IgD-negative memory B cell (primary cell): ENCODE measurements at regions not wholly inside any gene's neighbourhood (a gene's known extent, or its start where the extent isn't known, plus 50 kb on each side); places are given as distances from the start of the nearest gene placed in this dataset.
A peak's percentile ranks its signal among the peaks of the same experiment; 100 is the strongest.
"Not testable (repeated sequence)": the region's sequence is repeated elsewhere in the genome, so short reads cannot be mapped to it uniquely, and the experiment has no call there.

ENCODE experiments used
- H3K27ac Mint-ChIP-seq, 3 donors: one replicate each; pipeline ENCODE4 v1.8.0; 2020 to 2022; ENCODE audit warnings: mild to moderate bottlenecking in 3 of 3, mixed read lengths in 3 of 3, moderate library complexity in 1 of 3
- H3K27me3 Mint-ChIP-seq: one replicate; pipeline ENCODE4 v1.8.0; 2021; ENCODE audit warnings: mixed read lengths
- H3K36me3 Mint-ChIP-seq: one replicate; pipeline ENCODE4 v1.8.0; 2020; ENCODE audit warnings: mild to moderate bottlenecking, mixed read lengths
- H3K4me1 Mint-ChIP-seq, 3 donors: one replicate each; pipeline ENCODE4 v1.8.0; 2020 to 2022; ENCODE audit warnings: mixed read lengths in 3 of 3, mild to moderate bottlenecking in 1 of 3
- H3K4me3 Mint-ChIP-seq, 4 donors: one replicate each; pipeline ENCODE4 v1.8.0; 2020 to 2022; ENCODE audit warnings: mild to moderate bottlenecking in 4 of 4, mixed read lengths in 4 of 4, moderate library complexity in 3 of 4
- H3K9me3 Mint-ChIP-seq, 3 donors: one replicate each; pipeline ENCODE4 v1.8.0; 2020 to 2021; ENCODE audit warnings: mixed read lengths in 3 of 3, mild to moderate bottlenecking in 1 of 3

DNA sequence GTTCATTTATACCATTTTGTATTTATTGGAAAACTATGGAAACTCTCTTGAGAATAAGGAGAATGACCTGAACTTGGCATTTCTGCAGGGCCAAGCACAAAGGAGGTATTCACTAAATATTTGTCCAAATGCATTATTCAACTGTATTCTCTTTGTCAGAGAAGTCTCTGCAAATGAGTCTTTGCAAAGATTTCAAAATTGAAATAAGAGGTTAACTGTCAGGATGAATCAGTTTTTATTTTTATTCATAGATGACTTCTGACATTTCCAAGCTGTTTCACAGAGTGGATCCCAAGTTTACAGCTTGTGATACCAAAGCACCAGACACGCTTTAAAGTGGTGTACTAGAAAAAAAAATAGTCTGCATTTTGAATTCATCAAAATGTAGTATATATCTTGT, 131.6 kb downstream of the UTRN start:
- Mint-ChIP-seq H3K27ac (peak overlapping the region in 1 of 3 donors; percentile 89), H3K9me3 (no peaks in the 10 kb centered on the region), H3K4me3 (no peak overlapping the region), H3K4me1 (peaks cover 18 to 33% (median 30%) of the 10 kb centered on the region in 3 donors), H3K27me3 (no peaks in the 10 kb centered on the region), H3K36me3 (peaks cover 10% of the 10 kb centered on the region)

DNA sequence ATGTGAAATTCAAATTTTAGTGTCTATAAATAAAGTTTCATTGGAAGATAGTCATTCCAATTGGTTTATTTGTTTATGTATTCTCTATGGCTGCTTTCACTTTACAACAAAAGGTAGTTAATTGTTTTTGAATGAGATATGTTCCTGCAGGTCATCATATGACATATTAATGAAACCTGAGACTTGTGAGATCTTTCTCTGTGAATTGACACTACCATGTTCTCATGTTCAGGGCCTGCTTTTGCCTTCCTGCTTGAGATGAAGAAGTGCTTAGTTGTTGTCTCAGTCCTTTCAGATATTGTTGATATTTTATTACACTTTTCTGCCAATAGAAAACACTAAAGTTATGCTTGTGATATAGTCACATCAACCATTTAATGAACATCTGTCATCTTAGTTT, 132.5 kb downstream of the UTRN start:
- Mint-ChIP-seq H3K27ac (no peak overlapping the region), H3K27me3 (no peaks in the 10 kb centered on the region), H3K4me3 (no peak overlapping the region), H3K36me3 (peaks cover 10% of the 10 kb centered on the region), H3K4me1 (peaks cover 18 to 32% (median 29%) of the 10 kb centered on the region in 3 donors), H3K9me3 (no peaks in the 10 kb centered on the region)

DNA sequence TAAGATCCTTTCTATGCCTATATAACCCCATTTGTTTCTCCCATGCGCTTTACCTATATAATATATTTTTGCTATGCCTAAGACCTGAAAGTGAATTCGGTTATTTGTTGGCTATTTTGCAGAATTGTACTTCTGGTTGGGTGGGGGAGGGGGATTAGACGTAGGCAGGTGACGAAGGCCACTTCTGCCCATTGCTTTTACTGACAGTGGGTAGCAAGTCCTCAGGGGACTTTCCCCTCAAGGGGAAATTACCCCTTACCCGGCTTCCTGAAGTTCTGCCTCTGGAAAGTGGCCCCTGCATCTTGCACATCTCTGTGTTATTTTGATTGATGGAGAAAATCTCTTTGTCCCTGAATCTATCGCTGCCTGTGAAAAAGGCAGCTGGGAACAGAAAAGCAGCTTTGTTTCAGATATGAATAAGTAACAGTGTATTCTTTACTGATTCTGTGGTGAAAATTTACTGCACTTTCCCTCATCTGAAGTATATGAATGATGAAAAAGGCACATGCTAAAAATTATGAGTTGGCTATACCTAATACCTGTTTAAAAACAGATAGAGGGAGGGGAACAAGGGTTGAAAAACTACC, 133.9 kb downstream of the UTRN start:
- Mint-ChIP-seq H3K4me1 (peaks cover 18 to 32% (median 24%) of the 10 kb centered on the region in 3 donors), H3K36me3 (peaks cover 2% of the 10 kb centered on the region), H3K9me3 (no peaks in the 10 kb centered on the region), H3K4me3 (no peak overlapping the region), H3K27me3 (no peaks in the 10 kb centered on the region), H3K27ac (no peak overlapping the region)

DNA sequence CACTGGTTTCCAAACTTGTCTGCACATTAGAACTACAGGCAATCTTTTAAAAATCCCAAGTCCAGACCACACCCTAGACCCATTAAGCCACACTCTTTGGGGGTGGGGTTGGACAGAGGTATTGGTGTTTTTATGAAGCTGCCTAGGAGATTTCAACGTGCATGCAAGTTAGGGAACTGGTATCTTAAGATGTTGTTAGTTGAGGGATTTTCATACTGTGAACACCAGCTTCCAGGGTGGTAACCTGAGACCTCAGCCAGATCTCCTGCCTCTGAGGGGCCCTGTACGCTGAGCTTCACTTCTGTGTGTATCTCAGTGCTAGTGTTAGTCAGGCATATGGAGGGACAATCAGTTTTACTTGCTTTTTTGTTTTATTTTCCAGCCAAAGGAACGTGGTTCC, 138.0 kb downstream of the UTRN start:
- Mint-ChIP-seq H3K27ac (no peak overlapping the region), H3K27me3 (no peaks in the 10 kb centered on the region), H3K4me3 (no peak overlapping the region), H3K36me3 (peaks cover 7% of the 10 kb centered on the region), H3K4me1 (peaks cover 7 to 24% (median 8%) of the 10 kb centered on the region in 3 donors), H3K9me3 (no peaks in the 10 kb centered on the region)

DNA sequence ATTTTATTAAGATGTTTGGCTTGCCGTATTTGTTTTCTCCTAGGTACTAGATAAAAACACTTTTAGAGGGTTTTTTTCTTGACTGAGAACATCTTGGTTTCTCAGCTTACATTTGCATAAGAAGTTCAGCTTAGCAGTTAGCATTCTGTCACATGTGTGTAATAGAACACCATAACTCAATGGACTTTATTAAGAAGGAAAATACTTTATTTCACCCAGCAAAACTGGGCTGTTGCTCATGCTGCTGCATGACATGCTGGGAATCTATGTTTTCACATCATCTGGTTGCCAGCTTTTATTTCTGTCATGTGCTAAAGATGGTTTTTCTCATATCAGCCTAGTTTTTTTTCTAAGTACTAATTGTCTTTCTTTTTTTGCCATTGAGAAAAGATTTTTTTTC, 144.6 kb downstream of the UTRN start:
- Mint-ChIP-seq H3K27me3 (no peaks in the 10 kb centered on the region), H3K4me1 (peaks cover 0 to 9% (median under 1%) of the 10 kb centered on the region in 3 donors), H3K27ac (no peak overlapping the region)

DNA sequence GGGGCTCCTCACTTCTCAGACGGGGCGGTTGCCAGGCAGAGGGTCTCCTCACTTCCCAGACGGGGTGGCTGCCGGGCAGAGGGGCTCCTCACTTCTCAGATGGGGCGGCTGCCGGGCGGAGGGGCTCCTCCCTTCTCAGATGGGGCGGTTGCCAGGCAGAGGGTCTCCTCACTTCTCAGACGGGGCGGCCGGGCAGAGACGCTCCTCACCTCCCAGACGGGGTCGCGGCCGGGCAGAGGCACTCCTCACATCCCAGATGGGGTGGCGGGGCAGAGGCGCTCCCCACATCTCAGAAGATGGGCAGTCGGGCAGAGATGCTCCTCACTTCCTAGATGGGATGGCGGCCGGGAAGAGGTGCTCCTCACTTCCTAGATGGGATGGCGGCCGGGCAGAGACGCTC, 148.3 kb downstream of the UTRN start:
- not testable (repeated sequence) for H3K27me3 Mint-ChIP-seq, H3K4me1 Mint-ChIP-seq, H3K27ac Mint-ChIP-seq, H3K9me3 Mint-ChIP-seq, H3K4me3 Mint-ChIP-seq
- peaks cover 16% of the 10 kb centered on the region for H3K36me3 Mint-ChIP-seq

More for the DNA sequence above, 144.6 kb downstream of the UTRN start:
- Mint-ChIP-seq H3K36me3 (peaks cover 17% of the 10 kb centered on the region), H3K4me3 (no peak overlapping the region), H3K9me3 (no peaks in the 10 kb centered on the region)

DNA sequence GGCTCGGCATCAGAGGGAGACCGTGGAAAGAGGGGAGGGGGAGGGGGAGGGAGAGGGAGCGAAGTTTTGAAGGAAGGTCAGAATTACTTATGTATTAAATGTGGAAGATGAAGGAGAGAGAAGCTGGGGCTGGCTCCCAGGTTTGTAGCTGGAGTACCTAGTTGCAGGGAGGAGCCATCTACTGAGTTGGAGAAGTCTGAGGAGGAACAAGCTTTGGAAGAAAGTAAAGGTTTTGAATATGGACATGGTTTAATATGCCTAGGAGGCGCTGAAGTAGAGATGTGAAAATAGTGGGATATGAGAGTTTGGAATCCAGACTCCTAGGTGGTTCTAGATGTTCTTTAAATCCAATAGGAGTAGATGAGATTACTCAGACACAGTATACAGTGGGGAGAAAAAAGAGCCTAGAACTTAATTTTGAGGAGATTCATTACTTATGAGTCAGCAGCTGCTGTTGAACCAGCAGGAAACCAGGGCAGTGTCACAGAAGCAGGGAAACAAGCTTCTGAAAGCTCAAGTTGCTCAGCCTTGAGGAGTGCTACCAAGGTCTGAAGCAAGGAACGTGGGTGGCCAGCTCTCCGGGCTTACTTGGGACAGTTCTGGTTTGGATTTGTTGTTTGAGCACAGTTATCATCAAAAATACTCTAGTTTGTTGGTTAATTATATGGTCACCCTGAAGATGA, 149.3 kb downstream of the UTRN start:
- Mint-ChIP-seq H3K27ac (peak overlapping the region in 1 of 3 donors; percentile 44), H3K4me3 (no peak overlapping the region), H3K9me3 (no peaks in the 10 kb centered on the region), H3K27me3 (no peaks in the 10 kb centered on the region), H3K36me3 (peaks cover 22% of the 10 kb centered on the region), H3K4me1 (peaks cover 0 to 7% (median 5%) of the 10 kb centered on the region in 3 donors)

DNA sequence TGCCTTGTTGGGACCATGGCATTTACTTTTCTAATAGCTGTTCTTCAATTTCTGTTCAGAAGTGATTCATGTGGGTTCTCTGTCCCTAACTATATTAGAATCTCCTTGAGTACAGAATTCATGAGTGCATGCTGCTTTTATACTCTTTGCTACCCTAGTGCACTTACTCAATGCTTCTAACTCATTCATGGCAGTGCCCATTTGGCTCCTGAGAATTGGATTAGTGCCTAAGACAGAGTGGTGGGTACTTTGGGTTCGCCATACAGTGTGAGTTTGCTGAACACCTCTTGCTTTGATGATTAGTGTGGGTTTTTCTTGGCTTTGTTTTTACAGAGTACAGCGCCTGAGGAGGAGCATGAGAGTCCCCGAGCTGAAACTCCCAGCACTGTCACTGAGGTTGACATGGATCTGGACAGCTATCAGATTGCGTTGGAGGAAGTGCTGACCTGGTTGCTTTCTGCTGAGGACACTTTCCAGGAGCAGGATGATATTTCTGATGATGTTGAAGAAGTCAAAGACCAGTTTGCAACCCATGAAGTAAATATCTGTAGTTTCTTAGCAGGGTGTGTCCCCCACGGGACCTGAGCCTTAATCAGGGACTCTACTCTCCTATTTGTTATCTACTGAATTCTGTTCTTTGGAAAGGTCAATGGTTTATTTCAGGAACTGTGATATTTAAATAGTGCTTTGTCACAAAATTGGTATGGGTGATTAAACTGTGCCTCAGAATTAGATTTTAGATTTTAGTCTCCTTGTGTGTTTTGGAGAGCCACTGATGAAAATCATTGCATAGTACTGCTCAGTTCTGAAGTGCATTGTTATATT, 150.7 kb downstream of the UTRN start:
- peaks cover 32% of the 10 kb centered on the region for H3K36me3 Mint-ChIP-seq
- H3K4me1 Mint-ChIP-seq: peaks cover 0 to 7% (median 5%) of the 10 kb centered on the region in 3 donors
- peak overlapping the region in 1 of 3 donors; percentile 41 for H3K27ac Mint-ChIP-seq
- no peaks in the 10 kb centered on the region for H3K27me3 Mint-ChIP-seq
- H3K9me3 Mint-ChIP-seq: peaks cover 3 to 6% (median 4%) of the 10 kb centered on the region in 3 donors
- no peak overlapping the region for H3K4me3 Mint-ChIP-seq

DNA sequence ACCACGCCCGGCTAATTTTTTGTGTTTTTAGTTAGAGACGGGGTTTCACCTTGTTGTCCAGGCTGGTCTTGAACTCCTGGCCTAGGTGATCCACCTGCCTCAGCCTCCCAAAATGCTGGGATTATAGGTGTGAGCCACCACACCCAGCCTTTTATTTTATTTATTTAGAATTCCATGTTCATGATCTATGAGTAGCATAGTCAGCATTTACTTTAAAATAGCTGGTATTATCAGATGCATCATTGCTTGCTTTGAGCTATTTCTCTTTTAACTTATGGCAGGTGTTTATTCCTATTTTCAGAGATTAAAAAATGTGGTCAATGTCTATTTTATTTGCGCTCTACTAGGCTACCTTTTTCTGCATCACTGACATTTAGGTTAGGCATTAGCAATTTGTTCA, 152.0 kb downstream of the UTRN start:
- Mint-ChIP-seq H3K27me3 (no peaks in the 10 kb centered on the region), H3K4me3 (no peak overlapping the region), H3K9me3 (peaks cover 4 to 10% (median 9%) of the 10 kb centered on the region in 3 donors), H3K27ac (no peak overlapping the region), H3K36me3 (peaks cover 32% of the 10 kb centered on the region), H3K4me1 (peaks cover 0 to 5% (median 4%) of the 10 kb centered on the region in 3 donors)

DNA sequence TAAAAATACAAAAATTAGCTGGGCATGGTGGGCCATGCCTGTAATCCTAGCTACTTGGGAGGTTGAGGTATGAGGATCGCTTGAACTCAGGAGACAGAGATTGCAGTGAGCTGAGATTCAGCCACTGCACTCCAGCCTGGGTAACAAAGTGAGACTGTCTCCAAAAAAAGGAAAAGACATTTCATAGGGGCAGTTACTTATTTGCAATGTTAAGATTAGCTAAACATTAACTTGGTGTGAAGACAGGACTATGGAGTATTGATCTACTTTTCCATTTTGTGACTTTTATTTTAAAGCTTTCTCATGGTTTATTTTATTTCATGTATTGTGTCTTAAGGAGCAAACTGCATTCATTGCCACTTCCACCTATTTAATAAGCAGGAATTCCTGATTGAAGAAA, 153.0 kb downstream of the UTRN start:
- H3K36me3 Mint-ChIP-seq: peaks cover 36% of the 10 kb centered on the region
- H3K4me1 Mint-ChIP-seq: peaks cover 0 to 5% (median 4%) of the 10 kb centered on the region in 3 donors
- H3K4me3 Mint-ChIP-seq: no peak overlapping the region
- H3K27ac Mint-ChIP-seq: no peak overlapping the region
- H3K27me3 Mint-ChIP-seq: no peaks in the 10 kb centered on the region
- H3K9me3 Mint-ChIP-seq: peaks cover 7 to 13% (median 10%) of the 10 kb centered on the region in 3 donors

DNA sequence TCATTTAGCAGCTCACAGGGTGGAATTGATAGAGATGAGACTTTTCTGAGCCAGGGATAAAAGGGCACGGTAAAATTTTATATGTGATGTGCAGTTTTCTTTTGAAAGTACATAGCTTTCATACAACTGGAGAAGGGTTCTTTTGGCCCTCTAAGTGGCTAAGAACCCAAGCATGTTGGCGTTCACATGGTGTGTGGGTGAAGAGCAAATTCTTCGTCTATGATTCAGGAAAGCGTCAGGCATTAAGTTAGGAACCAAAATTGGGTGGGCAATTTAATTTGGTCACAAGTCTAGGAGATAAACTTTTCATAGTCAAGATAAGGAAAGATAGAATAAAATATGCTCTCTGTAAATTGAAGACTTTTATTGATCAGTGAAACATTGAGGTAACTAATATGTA, 153.9 kb downstream of the UTRN start:
- H3K27ac Mint-ChIP-seq: no peak overlapping the region
- H3K4me3 Mint-ChIP-seq: no peak overlapping the region
- H3K9me3 Mint-ChIP-seq: peaks cover 7 to 13% (median 10%) of the 10 kb centered on the region in 3 donors
- H3K27me3 Mint-ChIP-seq: no peaks in the 10 kb centered on the region
- peaks cover 0 to 5% (median 4%) of the 10 kb centered on the region in 3 donors for H3K4me1 Mint-ChIP-seq
- H3K36me3 Mint-ChIP-seq: peaks cover 36% of the 10 kb centered on the region

DNA sequence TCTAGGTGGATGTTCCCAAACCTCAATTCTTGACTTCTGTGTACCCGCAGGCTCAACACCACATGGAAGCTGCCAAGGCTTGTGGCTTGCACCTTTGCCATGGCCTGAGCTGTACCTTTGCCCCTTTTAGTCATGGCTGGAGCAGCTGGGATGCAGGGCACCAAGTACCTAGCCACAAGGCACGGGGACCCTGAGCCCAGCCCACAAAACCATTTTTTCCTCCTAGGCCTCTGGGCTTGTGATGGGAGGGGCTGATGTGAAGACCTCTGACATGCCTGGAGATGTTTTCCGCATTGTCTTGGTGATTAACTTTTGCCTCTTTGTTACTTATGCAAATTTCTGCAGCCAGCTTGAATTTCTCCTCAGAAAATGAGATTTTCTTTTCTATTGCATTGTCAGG, 156.7 kb downstream of the UTRN start:
- Mint-ChIP-seq H3K27ac (peak overlapping the region in 1 of 3 donors; percentile 31), H3K36me3 (peaks cover 36% of the 10 kb centered on the region), H3K9me3 (peaks cover 7 to 13% (median 10%) of the 10 kb centered on the region in 3 donors)
- H3K4me3 Mint-ChIP-seq, H3K4me1 Mint-ChIP-seq, H3K27me3 Mint-ChIP-seq: not testable (repeated sequence)

DNA sequence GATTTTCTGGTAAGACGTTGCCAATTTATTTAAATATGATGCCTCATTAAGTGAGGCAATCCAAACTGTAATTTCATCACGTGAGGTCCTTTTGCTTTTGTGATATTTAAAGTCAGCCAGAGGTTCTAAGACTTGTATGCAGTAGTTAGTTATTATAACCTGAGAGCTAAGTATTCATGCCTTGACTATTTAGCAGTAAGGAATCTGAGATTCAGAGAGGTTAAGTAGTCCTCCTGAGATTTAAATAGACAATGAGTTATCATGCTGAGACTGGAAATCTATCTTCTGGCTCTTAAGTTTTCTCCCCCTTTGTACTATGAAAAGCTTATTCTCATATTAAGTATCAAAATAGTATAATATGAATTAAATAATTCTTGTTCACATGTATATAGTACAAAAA, 158.0 kb downstream of the UTRN start:
- H3K27ac Mint-ChIP-seq: no peak overlapping the region
- H3K4me1 Mint-ChIP-seq: no peaks in the 10 kb centered on the region

DNA sequence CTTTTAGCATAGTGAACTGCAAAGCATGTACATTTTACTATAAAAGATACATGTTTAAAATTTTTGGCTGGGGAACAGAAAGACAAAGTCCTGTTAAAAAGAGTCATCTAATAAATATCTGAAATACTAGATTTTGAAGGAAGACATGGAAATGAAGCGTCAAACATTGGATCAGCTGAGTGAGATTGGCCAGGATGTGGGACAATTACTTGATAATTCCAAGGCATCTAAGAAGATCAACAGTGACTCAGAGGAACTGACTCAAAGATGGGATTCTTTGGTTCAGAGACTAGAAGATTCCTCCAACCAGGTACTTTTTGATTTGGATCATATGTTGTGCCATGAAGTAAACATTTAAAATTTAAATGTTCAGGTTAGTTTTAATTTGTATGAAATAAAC, 162.3 kb downstream of the UTRN start:
- no peak overlapping the region for H3K27ac Mint-ChIP-seq
- no peaks in the 10 kb centered on the region for H3K27me3 Mint-ChIP-seq
- no peaks in the 10 kb centered on the region for H3K4me1 Mint-ChIP-seq
- H3K9me3 Mint-ChIP-seq: no peaks in the 10 kb centered on the region
- H3K4me3 Mint-ChIP-seq: no peak overlapping the region
- H3K36me3 Mint-ChIP-seq: peaks cover 15% of the 10 kb centered on the region

More for the DNA sequence above, 158.0 kb downstream of the UTRN start:
- peaks cover 7 to 13% (median 10%) of the 10 kb centered on the region in 3 donors for H3K9me3 Mint-ChIP-seq
- peaks cover 35% of the 10 kb centered on the region for H3K36me3 Mint-ChIP-seq
- H3K4me3 Mint-ChIP-seq: no peak overlapping the region
- H3K27me3 Mint-ChIP-seq: no peaks in the 10 kb centered on the region

DNA sequence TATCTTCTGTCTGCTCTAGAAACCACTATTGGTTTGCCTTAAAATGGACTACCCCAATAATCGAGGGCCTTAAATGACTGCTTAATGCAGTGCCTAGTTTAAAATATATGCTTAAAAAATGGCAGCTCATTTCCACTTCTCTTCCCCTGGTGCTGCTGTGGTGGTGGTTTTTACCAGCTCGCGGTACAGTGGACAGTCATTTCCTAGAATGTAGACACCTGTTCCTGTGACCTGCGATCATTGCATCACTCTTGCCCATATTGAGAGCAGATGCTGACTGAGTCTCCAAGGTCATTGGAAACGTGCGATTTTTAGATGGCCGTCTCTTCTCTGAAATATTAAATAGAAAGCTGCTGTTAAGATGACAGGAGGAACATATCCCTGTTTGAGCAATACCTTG, 164.1 kb downstream of the UTRN start:
- H3K27ac Mint-ChIP-seq: no peak overlapping the region
- H3K4me3 Mint-ChIP-seq: no peak overlapping the region

More for the DNA sequence above, 164.1 kb downstream of the UTRN start:
- H3K9me3 Mint-ChIP-seq: no peaks in the 10 kb centered on the region
- no peaks in the 10 kb centered on the region for H3K4me1 Mint-ChIP-seq
- no peaks in the 10 kb centered on the region for H3K27me3 Mint-ChIP-seq
- peaks cover 14% of the 10 kb centered on the region for H3K36me3 Mint-ChIP-seq
